Skeletal muscle tissue (tissue), 3 donors: ENCODE measurements at regions not wholly inside any gene's neighbourhood (a gene's known extent, or its start where the extent isn't known, plus 50 kb on each side); places are given as distances from the start of the nearest gene placed in this dataset.
"Not testable (repeated sequence)": the region's sequence is repeated elsewhere in the genome, so short reads cannot be mapped to it uniquely, and the experiment has no call there.

Experiments used
- H3K27ac ChIP-seq: one replicate; pipeline ENCODE4 v1.7.0; 2013; ENCODE audit warnings: mild to moderate bottlenecking, low read depth, low read length, inconsistent platforms
- H3K27me3 ChIP-seq, 3 donors: one replicate each; pipeline ENCODE4 v1.7.0; 2013; ENCODE audit warnings: low read length in 3 of 3; ENCODE audit not compliant: control insufficient read depth in 3 of 3, insufficient read depth in 3 of 3
- H3K36me3 ChIP-seq, 3 donors: one replicate each; pipeline ENCODE4 v1.7.0; 2013; ENCODE audit warnings: low read length in 3 of 3; ENCODE audit not compliant: control insufficient read depth in 3 of 3, insufficient read depth in 3 of 3
- H3K4me1 ChIP-seq, 3 donors: one replicate each; pipeline ENCODE4 v1.7.0; 2013; ENCODE audit warnings: low read length in 3 of 3, mild to moderate bottlenecking in 3 of 3; ENCODE audit not compliant: control insufficient read depth in 3 of 3, insufficient read depth in 3 of 3
- H3K4me3 ChIP-seq, 3 donors: one replicate each; pipeline ENCODE4 v1.7.0; 2013; ENCODE audit warnings: low read length in 3 of 3
- H3K9ac ChIP-seq, 3 donors: one replicate each; pipeline ENCODE4 v1.7.0; 2013; ENCODE audit warnings: low read length in 3 of 3, mild to moderate bottlenecking in 3 of 3, moderate library complexity in 2 of 3, low read depth in 1 of 3
- H3K9me3 ChIP-seq, 3 donors: one replicate each; pipeline ENCODE4 v1.7.0; 2013; ENCODE audit warnings: low read length in 3 of 3; ENCODE audit not compliant: control insufficient read depth in 3 of 3
- donor health status: Osteomylitis.

DNA sequence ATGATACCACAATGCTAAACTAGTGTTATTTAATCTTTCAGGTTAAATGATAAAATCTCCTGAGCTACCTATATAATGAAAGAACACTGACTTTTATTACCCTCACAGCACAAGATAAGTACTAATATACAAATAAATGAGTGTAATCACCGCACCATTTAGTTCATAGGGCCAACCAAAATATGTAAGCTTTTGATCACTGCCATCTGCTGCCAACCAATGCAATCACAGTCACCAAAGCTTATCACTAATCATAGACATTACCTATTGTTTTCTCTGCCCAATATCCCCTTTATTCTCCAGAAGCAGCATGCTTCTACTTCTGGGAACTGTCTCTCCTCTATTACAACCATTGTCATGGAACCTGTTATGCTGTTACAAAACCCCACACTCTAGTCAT is 151.6 kb upstream of the LRATD1 start:
- H3K36me3 ChIP-seq = no peaks in the 10 kb centered on the region

DNA sequence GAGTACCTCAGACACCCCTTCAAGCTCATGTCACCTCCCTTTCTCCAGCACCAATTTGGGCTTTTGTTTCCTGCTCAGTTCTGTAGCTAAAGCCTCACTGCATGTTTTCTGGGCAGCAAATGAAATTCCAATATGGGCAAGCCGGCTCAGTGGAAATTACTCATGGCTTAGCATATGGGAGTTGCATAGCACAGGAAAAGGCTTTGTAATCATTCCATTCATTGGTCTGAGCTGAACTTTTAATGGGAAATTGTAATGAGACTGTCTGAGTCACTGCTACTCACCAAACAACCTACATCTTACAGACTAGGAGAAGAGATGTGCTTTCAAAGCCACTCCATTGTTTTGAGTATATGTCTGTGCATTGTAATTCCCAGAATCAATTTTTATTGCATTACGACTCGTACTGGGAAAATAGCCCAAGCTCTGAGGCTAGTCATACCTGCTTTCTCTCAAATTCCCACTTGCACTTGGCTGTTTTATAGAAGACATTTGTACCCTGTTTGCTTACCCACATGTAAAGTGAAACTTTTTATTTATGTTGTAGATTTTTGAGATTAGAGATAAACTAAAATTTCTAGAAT is 139.5 kb upstream of the LRATD1 start:
- H3K9me3 ChIP-seq = no peaks in the 10 kb centered on the region
- H3K4me1 ChIP-seq = no peaks in the 10 kb centered on the region
- H3K27me3 ChIP-seq = no peaks in the 10 kb centered on the region
- no peak overlapping the region for H3K27ac ChIP-seq
- H3K9ac ChIP-seq = no peak overlapping the region
- H3K36me3 ChIP-seq = no peaks in the 10 kb centered on the region
- H3K4me3 ChIP-seq = no peak overlapping the region

More for the DNA sequence above, 151.6 kb upstream of the LRATD1 start:
- H3K4me3 ChIP-seq = no peak overlapping the region
- H3K9me3 ChIP-seq = no peaks in the 10 kb centered on the region
- no peaks in the 10 kb centered on the region for H3K4me1 ChIP-seq
- no peaks in the 10 kb centered on the region for H3K27me3 ChIP-seq
- H3K27ac ChIP-seq = no peak overlapping the region
- no peak overlapping the region for H3K9ac ChIP-seq

DNA sequence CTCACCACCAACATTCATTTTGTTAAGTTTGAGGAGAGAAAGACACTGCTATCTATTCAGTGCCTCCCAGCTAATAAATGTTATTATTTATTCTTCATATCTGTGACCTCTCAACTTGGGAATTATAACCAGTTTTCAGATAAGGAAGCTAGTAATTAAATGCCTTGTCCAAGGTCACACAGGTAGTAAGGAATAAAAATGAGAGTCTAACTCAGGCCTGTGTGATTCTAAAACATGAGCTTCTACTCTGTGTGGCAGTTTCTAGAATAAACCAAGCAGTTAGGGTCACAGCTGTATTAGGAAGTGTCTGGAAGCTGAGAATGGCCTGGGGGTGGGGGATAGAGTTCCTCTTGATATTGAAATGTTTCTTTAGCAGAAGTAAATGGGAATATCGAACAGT is 137.8 kb upstream of the LRATD1 start:
- Histone ChIP-seq H3K4me1 (no peaks in the 10 kb centered on the region), H3K27me3 (no peaks in the 10 kb centered on the region), H3K36me3 (no peaks in the 10 kb centered on the region), H3K4me3 (no peak overlapping the region), H3K9ac (no peak overlapping the region), H3K9me3 (no peaks in the 10 kb centered on the region), H3K27ac (no peak overlapping the region)

DNA sequence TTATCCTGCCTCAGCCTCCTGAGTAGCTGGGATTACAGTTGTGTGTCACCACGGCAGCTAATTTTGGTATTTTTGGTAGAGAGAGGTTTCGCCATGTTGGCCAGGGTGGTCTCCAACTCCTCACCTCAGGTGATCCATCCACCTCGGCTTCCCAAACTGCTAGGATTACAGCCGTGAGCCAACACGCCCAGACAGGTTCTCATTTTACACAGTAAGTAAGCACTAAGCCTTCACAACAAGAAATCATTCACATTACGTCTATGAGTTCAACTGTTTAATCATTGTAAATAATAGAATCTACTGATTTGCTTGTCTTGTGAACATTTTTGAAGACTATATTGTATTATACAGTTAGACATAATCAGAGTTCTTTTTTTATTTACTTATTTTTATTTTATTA is 131.5 kb upstream of the LRATD1 start:
- Histone ChIP-seq H3K27ac (no peak overlapping the region), H3K36me3 (no peaks in the 10 kb centered on the region), H3K4me1 (no peaks in the 10 kb centered on the region)

DNA sequence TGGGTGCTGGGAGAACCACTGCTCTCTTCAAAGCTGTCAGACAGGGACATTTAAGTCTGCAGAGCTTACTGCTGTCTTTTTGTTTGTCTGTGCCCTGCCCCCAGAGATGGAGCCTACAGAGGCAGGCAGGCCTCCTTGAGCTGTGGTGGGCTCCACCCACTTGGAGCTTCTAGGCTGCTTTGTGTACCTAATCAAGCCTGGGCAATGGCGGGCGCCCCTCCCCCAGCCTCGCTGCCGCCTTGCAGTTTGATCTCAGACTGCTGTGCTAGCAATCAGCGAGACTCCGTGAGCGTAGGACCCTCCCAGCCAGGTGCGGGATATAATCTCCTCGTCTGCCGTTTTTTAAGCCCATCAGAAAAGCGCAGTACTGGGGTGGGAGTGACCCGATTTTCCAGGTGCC is 125.6 kb upstream of the LRATD1 start:
- not testable (repeated sequence) for H3K9me3 ChIP-seq, H3K27ac ChIP-seq, H3K27me3 ChIP-seq, H3K4me3 ChIP-seq, H3K36me3 ChIP-seq, H3K9ac ChIP-seq, H3K4me1 ChIP-seq

More for the DNA sequence above, 131.5 kb upstream of the LRATD1 start:
- H3K4me3 ChIP-seq = no peak overlapping the region
- no peaks in the 10 kb centered on the region for H3K27me3 ChIP-seq
- no peaks in the 10 kb centered on the region for H3K9me3 ChIP-seq
- H3K9ac ChIP-seq = no peak overlapping the region

DNA sequence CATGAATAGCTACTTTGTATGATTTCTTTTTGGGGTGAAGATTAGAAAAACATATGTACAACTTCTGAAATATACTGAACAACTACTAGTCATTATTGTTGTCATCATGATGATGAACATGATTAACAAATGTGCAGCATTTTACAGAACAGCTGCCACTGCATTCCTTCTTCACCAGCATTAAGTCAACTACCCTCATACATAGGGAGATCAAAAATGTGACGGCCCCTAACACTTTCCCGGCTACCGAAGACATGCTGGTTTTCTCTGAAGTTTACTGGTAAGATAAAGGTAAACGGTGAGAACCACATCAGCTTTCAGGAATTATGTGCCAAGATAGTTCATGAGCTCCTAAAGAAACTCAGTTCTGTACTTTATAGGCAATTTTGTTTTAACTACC is 121.0 kb upstream of the LRATD1 start:
- Histone ChIP-seq H3K9ac (no peak overlapping the region), H3K4me3 (no peak overlapping the region), H3K27me3 (no peaks in the 10 kb centered on the region), H3K9me3 (no peaks in the 10 kb centered on the region), H3K4me1 (no peaks in the 10 kb centered on the region), H3K27ac (no peak overlapping the region), H3K36me3 (no peaks in the 10 kb centered on the region)

DNA sequence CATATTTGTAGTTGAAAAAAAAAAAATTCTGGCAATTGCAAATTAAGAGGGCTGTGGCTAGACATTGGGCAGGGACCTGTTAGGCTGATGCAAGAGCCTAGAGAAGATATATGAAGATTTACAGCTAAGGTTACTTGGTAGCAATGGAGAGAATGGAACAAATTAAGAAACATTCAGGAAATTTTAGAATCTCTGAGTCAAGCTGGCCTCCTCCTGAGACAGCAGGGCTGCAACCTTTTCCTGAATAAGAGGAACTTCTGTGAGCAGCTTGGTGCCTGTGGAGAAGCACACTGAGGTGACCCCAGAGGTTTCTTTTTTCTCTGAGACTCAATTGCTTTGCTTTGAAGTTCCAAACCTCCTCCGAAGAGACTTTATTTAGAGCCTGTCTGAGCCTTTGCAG is 118.6 kb upstream of the LRATD1 start:
- no peak overlapping the region for H3K4me3 ChIP-seq
- H3K27me3 ChIP-seq = no peaks in the 10 kb centered on the region
- H3K9me3 ChIP-seq = no peaks in the 10 kb centered on the region
- H3K9ac ChIP-seq = no peak overlapping the region
- no peaks in the 10 kb centered on the region for H3K4me1 ChIP-seq
- no peaks in the 10 kb centered on the region for H3K36me3 ChIP-seq
- no peak overlapping the region for H3K27ac ChIP-seq

DNA sequence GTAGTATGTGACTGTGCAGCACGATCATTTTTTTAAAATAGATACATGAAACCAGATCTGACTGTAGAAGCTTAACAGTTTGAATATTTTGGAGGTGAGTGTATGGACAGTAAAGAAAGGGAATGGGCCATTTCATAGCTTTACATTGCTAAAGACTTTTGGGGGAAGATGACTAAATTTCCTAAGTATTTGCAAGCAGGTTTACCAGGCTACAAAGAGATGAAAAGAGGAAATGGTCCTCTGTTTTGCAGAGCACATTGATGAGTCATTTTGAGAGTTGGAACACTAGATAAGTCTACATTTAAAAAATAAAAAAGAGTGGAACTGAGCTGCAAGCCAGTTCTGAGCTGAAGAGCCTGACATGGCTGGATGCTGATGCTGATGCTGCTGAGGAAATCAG is 115.7 kb upstream of the LRATD1 start:
- Histone ChIP-seq H3K27me3 (no peaks in the 10 kb centered on the region), H3K9me3 (no peaks in the 10 kb centered on the region), H3K9ac (no peak overlapping the region), H3K4me3 (no peak overlapping the region), H3K36me3 (no peaks in the 10 kb centered on the region), H3K27ac (no peak overlapping the region), H3K4me1 (no peaks in the 10 kb centered on the region)

DNA sequence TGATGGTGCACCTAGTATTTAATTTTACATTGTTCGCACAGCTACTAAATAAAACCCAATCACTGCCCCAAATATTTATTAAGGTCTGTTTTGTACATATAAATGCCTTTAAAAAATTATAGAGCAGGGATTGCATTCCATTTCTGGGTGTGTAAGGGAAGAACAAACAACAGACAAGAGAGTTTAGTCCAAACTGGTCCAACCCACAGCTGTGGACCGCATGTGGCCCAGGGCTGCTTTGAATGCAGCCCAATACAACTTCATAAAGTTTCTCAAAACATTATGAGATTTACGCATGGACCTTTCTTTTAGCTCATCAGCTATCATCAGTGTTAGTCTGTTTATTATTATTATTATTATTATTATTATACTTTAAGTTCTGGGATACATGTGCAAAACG is 114.8 kb upstream of the LRATD1 start:
- no peak overlapping the region for H3K27ac ChIP-seq
- H3K4me3 ChIP-seq = no peak overlapping the region
- H3K36me3 ChIP-seq = no peaks in the 10 kb centered on the region
- H3K9me3 ChIP-seq = no peaks in the 10 kb centered on the region
- no peaks in the 10 kb centered on the region for H3K27me3 ChIP-seq
- H3K4me1 ChIP-seq = no peaks in the 10 kb centered on the region
- H3K9ac ChIP-seq = no peak overlapping the region

DNA sequence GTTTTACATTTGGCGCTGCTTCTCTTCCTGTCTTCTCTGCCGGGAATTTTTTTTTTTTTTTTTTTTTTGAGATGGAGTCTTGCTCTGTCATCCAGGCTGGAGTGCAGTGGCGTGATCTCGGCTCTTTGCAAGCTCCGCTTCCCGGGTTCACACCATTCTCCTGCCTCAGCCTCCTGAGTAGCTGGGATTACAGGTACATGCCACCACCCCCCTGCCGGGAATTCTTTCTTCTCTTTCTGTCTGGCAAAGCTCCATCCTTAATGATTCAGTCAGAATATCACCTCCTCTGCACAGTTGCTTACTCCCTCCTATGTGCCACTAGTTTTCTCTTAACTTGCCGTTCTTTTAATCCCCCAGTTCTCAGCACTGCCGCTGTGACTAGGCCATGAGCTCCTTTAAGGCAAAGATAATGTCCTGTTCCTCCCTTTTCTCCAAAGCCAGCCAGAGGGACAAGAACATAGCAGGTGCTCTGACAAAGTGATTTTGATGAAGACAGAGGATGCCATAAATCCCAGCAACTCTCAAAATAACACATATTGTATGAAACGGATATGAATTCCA is 112.1 kb upstream of the LRATD1 start:
- H3K9ac ChIP-seq = no peak overlapping the region
- no peaks in the 10 kb centered on the region for H3K27me3 ChIP-seq
- no peaks in the 10 kb centered on the region for H3K4me1 ChIP-seq
- H3K4me3 ChIP-seq = no peak overlapping the region
- H3K9me3 ChIP-seq = no peaks in the 10 kb centered on the region
- H3K36me3 ChIP-seq = no peaks in the 10 kb centered on the region
- no peak overlapping the region for H3K27ac ChIP-seq
